MG63 (cell line): ENCODE measurements at regions not wholly inside any gene's neighbourhood (a gene's known extent, or its start where the extent isn't known, plus 50 kb on each side); places are given as distances from the start of the nearest gene placed in this dataset.
"Not testable (repeated sequence)": the region's sequence is repeated elsewhere in the genome, so short reads cannot be mapped to it uniquely, and the experiment has no call there.

Source experiments
- DNase-seq: peaks from one replicate; pipeline ENCODE4 v3.0.0-alpha.2; 2020
- H3K27me3 ChIP-seq: fragments of 250-450 bp; sonication (Bioruptor Pico); 2 replicates; pipeline ENCODE4 v1.5.1; 2020; ENCODE audit warnings: mild to moderate bottlenecking, moderate library complexity
- H3K36me3 ChIP-seq: fragments of 250-450 bp; sonication (Bioruptor Pico); 2 replicates; pipeline ENCODE4 v1.5.1; 2020; ENCODE audit warnings: mild to moderate bottlenecking, moderate library complexity
- H3K4me3 ChIP-seq: fragments of 250-450 bp; sonication (Bioruptor Pico); 2 replicates; pipeline ENCODE4 v1.5.1; 2020; ENCODE audit warnings: mild to moderate bottlenecking, moderate library complexity
- H3K9me3 ChIP-seq: fragments of 250-450 bp; sonication (Bioruptor Pico); 2 replicates; pipeline ENCODE4 v1.5.1; 2020; ENCODE audit warnings: mild to moderate bottlenecking, moderate library complexity

DNA sequence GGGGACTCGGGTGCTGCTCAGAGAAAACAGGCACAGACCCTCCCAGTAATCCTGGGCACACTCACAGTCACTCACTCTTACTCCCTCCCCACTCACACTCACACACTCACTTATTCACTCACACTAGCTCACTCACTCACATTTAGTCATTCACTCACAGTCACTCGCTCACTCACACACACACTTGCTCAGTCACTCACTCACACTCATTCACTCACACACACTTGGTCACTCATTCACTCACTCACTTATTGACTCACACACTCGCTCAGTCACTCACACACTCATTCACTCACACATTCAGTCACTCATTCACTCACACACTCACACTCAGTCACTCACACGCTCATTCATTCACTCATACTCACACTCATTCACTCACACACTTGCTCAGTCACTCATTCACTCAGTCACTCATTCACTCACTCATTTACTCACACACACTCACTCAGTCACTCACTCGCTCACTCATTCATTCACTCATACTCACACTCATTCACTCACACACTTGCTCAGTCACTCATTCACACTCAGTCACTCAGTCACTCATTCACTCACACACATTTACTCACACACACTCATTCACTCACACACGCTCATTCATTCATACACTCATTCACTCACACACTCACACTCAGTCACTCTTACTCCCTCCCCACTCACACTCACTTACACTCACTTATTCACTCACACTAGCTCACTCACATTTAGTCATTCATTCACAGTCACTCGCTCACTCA is 164.2 kb upstream of the C1orf174 start:
- H3K36me3 ChIP-seq, result no peaks in the 10 kb centered on the region
- H3K4me3 ChIP-seq, result no peak overlapping the region
- no peaks in the 10 kb centered on the region for H3K27me3 ChIP-seq
- H3K9me3 ChIP-seq, result no peaks in the 10 kb centered on the region
- no peak for DNase-seq

GRCh38 chr1:4066860-4067599 is 167.0 kb upstream of the C1orf174 start:
- DNase-seq, result no peak
- Histone ChIP-seq H3K4me3 (no peak overlapping the region), H3K27me3 (no peaks in the 10 kb centered on the region), H3K9me3 (no peaks in the 10 kb centered on the region), H3K36me3 (no peaks in the 10 kb centered on the region)

GRCh38 chr1:4068076-4068475 is 168.0 kb upstream of the C1orf174 start:
- Histone ChIP-seq H3K36me3 (no peaks in the 10 kb centered on the region), H3K9me3 (no peaks in the 10 kb centered on the region), H3K27me3 (no peaks in the 10 kb centered on the region), H3K4me3 (no peak overlapping the region)
- DNase-seq, result no peak

DNA sequence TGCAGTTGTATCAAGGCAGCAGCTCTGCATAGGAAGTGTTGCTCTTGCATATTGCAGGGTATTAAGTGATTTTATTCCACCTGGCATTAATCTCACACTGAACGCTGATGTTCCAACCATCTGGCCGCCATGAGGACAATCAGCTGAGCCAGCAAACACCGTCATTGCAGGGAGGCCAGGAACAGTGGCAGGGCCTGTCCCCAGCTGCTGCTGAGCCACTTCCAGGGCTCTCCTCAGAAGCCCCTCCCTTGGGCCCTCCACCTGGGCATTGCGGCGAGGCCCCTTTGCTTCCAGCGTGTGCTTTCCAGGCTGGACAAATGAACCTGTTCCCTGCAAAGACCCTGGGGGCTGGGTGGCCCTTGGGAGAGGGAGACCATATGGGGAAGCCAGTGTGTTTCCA is 171.6 kb upstream of the C1orf174 start:
- no peaks in the 10 kb centered on the region for H3K27me3 ChIP-seq
- no peaks in the 10 kb centered on the region for H3K9me3 ChIP-seq
- H3K4me3 ChIP-seq, result no peak overlapping the region
- no peak for DNase-seq
- H3K36me3 ChIP-seq, result no peaks in the 10 kb centered on the region

- Histone ChIP-seq H3K27me3 (no peaks in the 10 kb centered on the region), H3K9me3 (no peaks in the 10 kb centered on the region), H3K36me3 (no peaks in the 10 kb centered on the region), H3K4me3 (no peak overlapping the region)
- no peak for DNase-seq
Observed at GRCh38 chr1:4072481-4073153, 172.5 kb upstream of the C1orf174 start.

DNA sequence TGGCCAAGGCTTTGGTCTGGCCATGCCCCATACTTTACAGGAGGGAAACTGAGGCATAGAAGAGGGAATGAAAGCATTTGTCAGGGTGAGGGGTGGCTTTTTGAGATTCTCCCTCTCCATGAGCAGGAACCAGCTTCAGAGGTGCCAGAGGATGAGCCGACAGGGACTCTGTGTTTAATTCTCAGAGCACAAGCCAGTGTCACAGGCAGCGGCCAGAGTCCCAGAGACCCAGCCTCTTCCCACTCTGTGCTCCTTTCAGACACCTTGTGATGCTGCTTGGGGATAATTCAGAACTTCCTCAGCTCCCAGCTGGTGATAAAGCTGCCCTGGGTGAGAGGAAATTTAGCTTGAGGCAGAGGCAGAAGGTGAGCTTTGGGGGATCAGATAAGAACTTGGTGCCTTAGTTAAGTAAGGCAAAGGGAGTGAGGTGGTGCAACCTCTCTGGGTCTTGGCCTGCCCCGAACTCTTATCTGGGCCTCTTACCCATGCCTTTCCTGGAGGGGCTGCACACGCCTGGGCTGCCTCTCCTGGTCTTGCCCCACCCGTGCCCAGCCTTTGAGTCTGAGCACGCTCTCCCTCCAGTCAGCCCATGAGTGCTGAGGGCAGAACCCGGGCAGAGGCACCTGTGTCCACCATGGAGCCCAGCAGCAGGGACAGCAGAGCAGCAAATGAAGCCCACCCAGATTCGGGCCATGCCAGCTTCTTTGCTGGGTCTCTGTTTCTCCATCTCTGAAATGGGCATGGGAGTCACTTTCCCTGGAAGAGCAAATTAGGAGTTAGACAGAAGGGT is 175.6 kb upstream of the C1orf174 start:
- Histone ChIP-seq H3K27me3 (no peaks in the 10 kb centered on the region), H3K4me3 (no peak overlapping the region), H3K9me3 (no peaks in the 10 kb centered on the region), H3K36me3 (no peaks in the 10 kb centered on the region)
- DNase-seq, result no peak

- H3K9me3 ChIP-seq, result no peaks in the 10 kb centered on the region
- no peaks in the 10 kb centered on the region for H3K36me3 ChIP-seq
- DNase-seq, result no peak
- H3K4me3 ChIP-seq, result no peak overlapping the region
- no peaks in the 10 kb centered on the region for H3K27me3 ChIP-seq
Observed at GRCh38 chr1:4076346-4076745, 176.3 kb upstream of the C1orf174 start.

- not testable (repeated sequence) for H3K36me3 ChIP-seq, DNase-seq, H3K9me3 ChIP-seq, H3K4me3 ChIP-seq, H3K27me3 ChIP-seq
Observed at GRCh38 chr1:4078091-4078962, 178.3 kb upstream of the C1orf174 start.

- no peaks in the 10 kb centered on the region for H3K36me3 ChIP-seq
- DNase-seq, result no peak
- H3K9me3 ChIP-seq, result no peaks in the 10 kb centered on the region
- no peak overlapping the region for H3K4me3 ChIP-seq
- no peaks in the 10 kb centered on the region for H3K27me3 ChIP-seq
Observed at GRCh38 chr1:4079815-4080214, 179.7 kb upstream of the C1orf174 start.

DNA sequence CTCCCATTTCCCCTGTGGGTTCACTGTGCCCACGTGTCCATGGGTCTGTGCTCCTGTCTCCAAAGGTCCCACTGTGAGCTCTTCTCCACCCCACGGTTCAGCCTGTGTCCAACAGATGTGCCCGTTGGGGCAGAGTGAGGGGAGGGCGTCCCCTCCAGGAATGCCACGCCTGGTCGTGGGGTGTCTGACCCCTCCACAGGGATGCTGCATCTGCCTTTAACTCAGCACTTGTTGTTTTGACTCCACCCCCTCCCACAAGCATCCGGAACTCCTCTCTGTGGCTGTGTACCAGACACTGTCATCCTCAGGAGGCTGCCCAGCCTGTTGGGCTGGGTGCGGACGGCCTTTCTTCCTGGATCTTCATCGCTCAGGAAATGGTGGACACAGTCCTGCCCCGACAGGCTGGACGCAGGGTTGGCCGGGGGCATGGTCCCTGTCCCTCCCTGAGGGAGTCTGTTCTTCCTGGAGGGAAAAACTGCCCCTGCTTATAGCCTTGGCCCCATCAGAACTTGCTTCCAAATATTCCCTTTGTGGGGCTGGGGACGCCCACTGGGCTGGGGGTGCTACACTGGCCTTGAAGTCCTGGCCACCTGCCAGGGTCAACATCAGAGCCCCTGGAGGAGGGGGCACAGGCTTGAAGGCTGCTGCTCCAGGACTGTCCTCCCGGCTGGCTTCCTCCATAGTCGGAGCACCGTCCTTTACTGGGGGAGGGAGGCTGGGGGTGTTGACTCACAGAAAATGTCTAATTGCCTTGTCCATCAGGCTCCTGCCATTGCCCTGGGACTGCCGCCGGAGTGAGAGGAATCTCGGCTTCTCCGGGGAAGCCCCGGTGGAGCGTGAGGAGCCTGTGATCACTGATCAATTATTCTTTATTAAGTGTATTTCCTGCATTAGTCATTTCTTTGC is 182.0 kb upstream of the C1orf174 start:
- Histone ChIP-seq H3K36me3 (no peaks in the 10 kb centered on the region), H3K9me3 (no peaks in the 10 kb centered on the region), H3K27me3 (no peaks in the 10 kb centered on the region), H3K4me3 (no peak overlapping the region)
- DNase-seq, result no peak

DNA sequence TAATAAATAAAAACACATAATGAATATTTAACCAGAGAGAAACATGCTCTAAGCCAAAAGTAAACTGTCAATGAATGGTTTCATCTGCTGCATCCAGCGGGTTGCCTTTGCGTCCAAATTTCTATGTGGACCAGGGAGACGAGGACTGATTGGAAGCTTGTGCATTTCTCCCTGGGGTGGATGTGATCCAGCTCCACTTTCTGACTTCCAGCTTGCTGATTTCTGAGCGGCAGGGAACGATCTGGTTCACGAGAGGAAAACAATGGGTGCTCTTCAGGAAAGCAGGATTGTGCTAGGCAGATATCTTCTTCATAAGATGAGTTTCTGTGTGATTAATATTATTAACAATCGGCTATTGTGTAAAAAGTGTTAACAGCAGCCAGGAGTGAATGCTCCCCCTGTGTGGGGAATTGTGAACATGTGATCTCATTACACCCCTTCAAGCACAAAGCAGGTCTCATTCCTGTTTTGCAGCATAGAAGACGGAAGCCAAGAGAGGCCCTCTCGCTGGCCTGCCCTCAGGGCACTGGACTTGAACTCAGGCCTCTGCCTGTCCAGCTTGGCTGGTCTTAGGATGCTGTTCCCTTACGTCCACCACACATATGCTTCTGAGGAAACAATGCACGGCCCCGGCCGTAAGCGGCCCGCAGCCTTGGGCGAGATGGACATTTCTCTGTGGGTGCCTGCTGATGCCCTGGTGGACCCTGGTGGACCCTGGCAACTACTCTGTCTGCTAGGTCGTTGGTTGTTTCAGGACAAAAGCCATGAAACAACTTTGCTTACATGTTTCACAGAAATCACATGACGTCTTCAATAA is 183.4 kb upstream of the C1orf174 start:
- no peaks in the 10 kb centered on the region for H3K27me3 ChIP-seq
- no peaks in the 10 kb centered on the region for H3K36me3 ChIP-seq
- H3K4me3 ChIP-seq, result no peak overlapping the region
- no peaks in the 10 kb centered on the region for H3K9me3 ChIP-seq
- DNase-seq, result no peak

DNA sequence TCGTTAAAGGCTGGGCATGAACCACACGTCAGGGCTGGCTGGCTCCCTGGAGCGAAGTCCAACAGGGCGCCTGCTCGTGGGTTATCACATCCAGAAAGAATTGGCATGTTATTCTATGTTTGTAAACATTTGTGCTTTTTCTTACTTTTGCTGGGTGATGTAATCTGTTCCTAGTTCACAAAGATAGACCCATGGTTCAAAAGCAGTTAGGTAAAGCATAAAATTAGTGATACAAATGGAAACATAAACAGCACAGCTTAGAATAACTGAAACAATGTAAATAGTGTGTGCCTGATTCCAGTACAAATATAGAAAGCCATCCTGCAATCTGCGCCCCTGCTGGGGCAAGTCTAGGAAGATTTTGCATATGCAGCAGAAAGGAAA is 184.0 kb upstream of the C1orf174 start:
- H3K36me3 ChIP-seq, result no peaks in the 10 kb centered on the region
- no peak for DNase-seq
- H3K4me3 ChIP-seq, result no peak overlapping the region
- H3K9me3 ChIP-seq, result no peaks in the 10 kb centered on the region
- no peaks in the 10 kb centered on the region for H3K27me3 ChIP-seq

- Histone ChIP-seq H3K27me3 (no peaks in the 10 kb centered on the region), H3K36me3 (no peaks in the 10 kb centered on the region), H3K9me3 (no peaks in the 10 kb centered on the region), H3K4me3 (no peak overlapping the region)
- no peak for DNase-seq
Observed at GRCh38 chr1:4084446-4084845, 184.4 kb upstream of the C1orf174 start.

DNA sequence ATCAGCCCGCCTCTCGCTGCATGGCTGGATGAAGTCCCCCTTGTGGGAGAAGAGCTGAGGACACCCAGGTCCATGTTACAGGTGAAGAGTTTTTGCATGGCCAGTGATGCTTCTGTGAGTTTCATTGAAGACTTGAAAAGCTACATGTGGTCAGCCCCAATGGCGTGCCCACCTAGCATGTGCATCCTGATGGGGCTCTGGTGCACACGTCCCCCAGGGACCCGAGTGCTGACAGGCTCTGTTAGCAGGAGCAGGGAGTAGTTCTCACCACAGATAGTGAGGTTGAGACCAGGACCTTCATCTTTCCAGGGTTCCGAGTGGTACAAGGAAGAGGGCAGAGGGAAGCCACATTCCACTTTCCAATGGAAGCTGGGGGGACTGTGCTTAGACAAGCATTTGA is 184.8 kb upstream of the C1orf174 start:
- no peak for DNase-seq
- Histone ChIP-seq H3K9me3 (no peaks in the 10 kb centered on the region), H3K36me3 (no peaks in the 10 kb centered on the region), H3K4me3 (no peak overlapping the region), H3K27me3 (no peaks in the 10 kb centered on the region)

DNA sequence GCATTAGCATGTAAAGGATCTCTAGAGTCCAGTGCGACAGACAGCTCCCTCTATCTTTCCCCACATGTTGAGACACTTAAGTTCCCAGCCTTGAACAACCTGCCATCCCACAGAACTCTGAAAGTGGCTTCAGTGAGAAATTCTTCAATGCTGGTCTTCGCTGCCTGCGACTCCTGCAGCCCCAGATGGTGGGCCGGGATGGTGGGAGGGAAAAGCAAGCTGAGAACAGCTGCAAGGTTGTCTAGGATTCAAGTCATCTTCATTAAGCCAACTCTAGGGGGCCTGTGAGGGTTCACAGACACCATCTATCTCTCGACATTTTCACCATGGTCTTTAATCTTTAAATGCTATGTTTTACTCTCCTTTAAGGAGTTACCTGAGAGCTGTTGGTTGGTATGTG is 185.5 kb upstream of the C1orf174 start:
- Histone ChIP-seq H3K27me3 (no peaks in the 10 kb centered on the region), H3K9me3 (no peaks in the 10 kb centered on the region), H3K36me3 (no peaks in the 10 kb centered on the region), H3K4me3 (no peak overlapping the region)
- no peak for DNase-seq
